NCI-H1105 treated with DMSO at 0.1 percent for 48 hours (cell line): ENCODE measurements at regions not wholly inside any gene's neighbourhood (a gene's known extent, or its start where the extent isn't known, plus 50 kb on each side); places are given as distances from the start of the nearest gene placed in this dataset.

Experiments used
- DNase-seq: peaks from one replicate; lab custom pipeline; 2025; lab: John Stamatoyannopoulos, UW

- no peak for DNase-seq
Observed at GRCh38 chr9:134967547-134967930, 49.8 kb upstream of the FCN1 start.

- DNase-seq, result peak; percentile 36
Observed at GRCh38 chr9:134968011-134968822, 50.5 kb upstream of the FCN1 start.

GRCh38 chr9:134968823-134969090 lies 51.0 kb upstream of the FCN1 start:
- DNase-seq, result no peak

- DNase-seq, result no peak
Observed at GRCh38 chr9:134969156-134970045, 51.7 kb upstream of the FCN1 start.

- no peak for DNase-seq
Observed at GRCh38 chr9:134970198-134970597, 52.5 kb upstream of the FCN1 start.

GRCh38 chr9:134970719-134971118 lies 53.0 kb upstream of the FCN1 start:
- no peak for DNase-seq

GRCh38 chr9:134971196-134971595 lies 53.5 kb upstream of the FCN1 start:
- no peak for DNase-seq

- DNase-seq, result no peak
Observed at GRCh38 chr9:134971696-134972095, 54.0 kb upstream of the FCN1 start.

GRCh38 chr9:134972140-134972539 lies 54.4 kb upstream of the FCN1 start:
- no peak for DNase-seq

- DNase-seq, result no peak
Observed at GRCh38 chr9:134975253-134975652, 57.5 kb upstream of the FCN1 start.

- DNase-seq, result no peak
Observed at GRCh38 chr9:134976403-134976802, 58.7 kb upstream of the FCN1 start.

GRCh38 chr9:134978272-134978671 lies 60.6 kb upstream of the FCN1 start:
- DNase-seq, result no peak

- no peak for DNase-seq
Observed at GRCh38 chr9:134980516-134980915, 62.8 kb upstream of the FCN1 start.

GRCh38 chr9:134980991-134981390 lies 63.3 kb upstream of the FCN1 start:
- no peak for DNase-seq

GRCh38 chr9:134981829-134982228 lies 64.1 kb upstream of the FCN1 start:
- DNase-seq, result no peak

GRCh38 chr9:134982311-134982710 lies 64.6 kb upstream of the FCN1 start:
- no peak for DNase-seq

GRCh38 chr9:134983074-134983473 lies 65.4 kb upstream of the FCN1 start:
- no peak for DNase-seq

GRCh38 chr9:134983506-134984371 lies 66.0 kb upstream of the FCN1 start:
- DNase-seq, result no peak

GRCh38 chr9:134984372-134985265 lies 66.9 kb upstream of the FCN1 start:
- DNase-seq, result no peak

- no peak for DNase-seq
Observed at GRCh38 chr9:134985451-134985850, 67.7 kb upstream of the FCN1 start.

GRCh38 chr9:134986957-134987356 lies 69.2 kb upstream of the FCN1 start:
- no peak for DNase-seq
